ENCODE measurements at regions not wholly inside any gene's neighbourhood (a gene's known extent, or its start where the extent isn't known, plus 50 kb on each side); places are given as distances from the start of the nearest gene placed in this dataset.

GRCh38 chr18:43668866-43669265 is 391.6 kb upstream of the SYT4 start:
- Histone ChIP-seq H3F3A (ENCODE audit: insufficient read depth) (no peaks in the 10 kb centered on the region), H3K36me3 (ENCODE audit: low read length) (no peaks in the 10 kb centered on the region), H3K4me2 (ENCODE audit: low read depth, low read length, poor library complexity, severe bottlenecking) (no peak overlapping the region), H3K27me3 (ENCODE audit: low read length) (no peaks in the 10 kb centered on the region), H3K79me2 (ENCODE audit: insufficient read depth, low read length) (no peaks in the 10 kb centered on the region), H3K9me3 (ENCODE audit: insufficient read depth, low read length) (peaks cover 4% of the 10 kb centered on the region; the same call in 1 of the 2 replicates), H2AFZ (ENCODE audit: low read depth, low read length, severe bottlenecking) (no peak overlapping the region), H4K20me1 (ENCODE audit: low read depth, low read length) (no peaks in the 10 kb centered on the region), H3K9me2 (replicated peaks; ENCODE audit: insufficient read depth, low read length) (no peaks in the 10 kb centered on the region), H3K9ac (ENCODE audit: low read length) (no peak overlapping the region), H3K4me3 (ENCODE audit: insufficient read depth, low read length, poor library complexity, severe bottlenecking) (no peak overlapping the region), H3K27ac (ENCODE audit: low read depth, low read length) (no peak overlapping the region)
- no peak for TF ChIP-seq EZH2phosphoT487 (conservative IDR thresholded peaks at IDR 0.05; ENCODE audit: low read length)
- no peak for TF ChIP-seq CTCF (IDR thresholded peaks at IDR 0.05; ENCODE audit: insufficient read depth, low read length, poor library complexity, severe bottlenecking)

GRCh38 chr18:43671431-43671830 is 394.1 kb upstream of the SYT4 start:
- no peak overlapping the region for H3K4me3 ChIP-seq (ENCODE audit: insufficient read depth, low read length, poor library complexity, severe bottlenecking)
- TF ChIP-seq CTCF (IDR thresholded peaks at IDR 0.05; ENCODE audit: insufficient read depth, low read length, poor library complexity, severe bottlenecking) = no peak
- TF ChIP-seq EZH2phosphoT487 (conservative IDR thresholded peaks at IDR 0.05; ENCODE audit: low read length) = no peak
- no peaks in the 10 kb centered on the region for H3K79me2 ChIP-seq (ENCODE audit: insufficient read depth, low read length)
- H3K36me3 ChIP-seq (ENCODE audit: low read length) = no peaks in the 10 kb centered on the region
- H3K9me2 ChIP-seq (replicated peaks; ENCODE audit: insufficient read depth, low read length) = no peaks in the 10 kb centered on the region
- H3K27me3 ChIP-seq (ENCODE audit: low read length) = no peaks in the 10 kb centered on the region
- no peaks in the 10 kb centered on the region for H3F3A ChIP-seq (ENCODE audit: insufficient read depth)
- no peak overlapping the region for H3K27ac ChIP-seq (ENCODE audit: low read depth, low read length)
- no peak overlapping the region for H3K9ac ChIP-seq (ENCODE audit: low read length)
- no peaks in the 10 kb centered on the region for H4K20me1 ChIP-seq (ENCODE audit: low read depth, low read length)
- H3K9me3 ChIP-seq (ENCODE audit: insufficient read depth, low read length) = peaks cover 4% of the 10 kb centered on the region; the same call in 1 of the 2 replicates
- H3K4me2 ChIP-seq (ENCODE audit: low read depth, low read length, poor library complexity, severe bottlenecking) = no peak overlapping the region
- no peak overlapping the region for H2AFZ ChIP-seq (ENCODE audit: low read depth, low read length, severe bottlenecking)

- H3K27me3 ChIP-seq (ENCODE audit: low read length) = no peaks in the 10 kb centered on the region
- no peaks in the 10 kb centered on the region for H3K9me3 ChIP-seq (ENCODE audit: insufficient read depth, low read length)
- no peak overlapping the region for H3K9ac ChIP-seq (ENCODE audit: low read length)
- no peaks in the 10 kb centered on the region for H3K9me2 ChIP-seq (replicated peaks; ENCODE audit: insufficient read depth, low read length)
- no peaks in the 10 kb centered on the region for H3K36me3 ChIP-seq (ENCODE audit: low read length)
- H3F3A ChIP-seq (ENCODE audit: insufficient read depth) = no peaks in the 10 kb centered on the region
- no peak overlapping the region for H3K27ac ChIP-seq (ENCODE audit: low read depth, low read length)
- TF ChIP-seq EZH2phosphoT487 (conservative IDR thresholded peaks at IDR 0.05; ENCODE audit: low read length) = no peak
- no peak for TF ChIP-seq CTCF (IDR thresholded peaks at IDR 0.05; ENCODE audit: insufficient read depth, low read length, poor library complexity, severe bottlenecking)
- no peaks in the 10 kb centered on the region for H4K20me1 ChIP-seq (ENCODE audit: low read depth, low read length)
- H3K79me2 ChIP-seq (ENCODE audit: insufficient read depth, low read length) = no peaks in the 10 kb centered on the region
- H3K4me2 ChIP-seq (ENCODE audit: low read depth, low read length, poor library complexity, severe bottlenecking) = no peak overlapping the region
- H2AFZ ChIP-seq (ENCODE audit: low read depth, low read length, severe bottlenecking) = no peak overlapping the region
- no peak overlapping the region for H3K4me3 ChIP-seq (ENCODE audit: insufficient read depth, low read length, poor library complexity, severe bottlenecking)
Measured at GRCh38 chr18:43680096-43680495, 402.8 kb upstream of the SYT4 start.

Data from SU-DHL-6 (cell line).